Heart left ventricle (tissue), 16 donors: ENCODE measurements at regions not wholly inside any gene's neighbourhood (a gene's known extent, or its start where the extent isn't known, plus 50 kb on each side); places are given as distances from the start of the nearest gene placed in this dataset.

Source experiments
- ATAC-seq, 4 donors: fragments of 200-7000 bp; cut with Tn5 transposase; one replicate each; pipeline ENCODE4 v1.9.1; 2020 to 2022; ENCODE audit warnings: moderate library complexity in 4 of 4, mild to moderate bottlenecking in 3 of 4, moderate number of reproducible peaks in 1 of 4
- DNase-seq, 5 donors: peaks; one replicate each; pipeline ENCODE4 v3.0.0-alpha.2; 2020
- H3K27ac ChIP-seq, 12 donors: fragments of 200-600 bp; sonication (generic) in 4 of 12; one replicate each; pipeline versions ENCODE4 v1.5.0 to v1.8.0; 2016 to 2022; ENCODE audit warnings: mild to moderate bottlenecking in 2 of 12
- H3K27me3 ChIP-seq, 9 donors: fragments of 200-600 bp; sonication (generic) in 2 of 9; one replicate each; pipeline versions ENCODE4 v1.5.1 to v1.8.0; 2016 to 2022; ENCODE audit warnings: mild to moderate bottlenecking in 3 of 9
- H3K36me3 ChIP-seq, 9 donors: fragments of 200-600 bp; sonication (generic) in 2 of 9; one replicate each; pipeline versions ENCODE4 v1.5.0 to v1.8.0; 2018 to 2022; ENCODE audit warnings: mild to moderate bottlenecking in 2 of 9
- H3K4me1 ChIP-seq, 12 donors: fragments of 200-600 bp; sonication (generic) in 4 of 12; one replicate each; pipeline versions ENCODE4 v1.5.0 to v1.8.0; 2016 to 2022; ENCODE audit warnings: mild to moderate bottlenecking in 3 of 12
- H3K4me3 ChIP-seq, 12 donors: fragments of 200-600 bp; sonication (generic) in 4 of 12; one replicate each; pipeline versions ENCODE4 v1.5.0 to v1.8.0; 2017 to 2022; ENCODE audit warnings: mild to moderate bottlenecking in 9 of 12, moderate library complexity in 4 of 12
- H3K9me3 ChIP-seq, 12 donors: fragments of 200-600 bp; sonication (generic) in 4 of 12; one replicate each; pipeline versions ENCODE4 v1.5.0 to v1.8.0; 2016 to 2022; ENCODE audit warnings: mild to moderate bottlenecking in 1 of 12
- CTCF ChIP-seq, 12 donors: fragments of 200-600 bp; sonication (generic) in 4 of 12; IDR thresholded peaks; one replicate each; pipeline versions ENCODE4 v1.5.0 to v1.8.0; 2018 to 2022; ENCODE audit warnings: antibody characterized with exemption in 12 of 12, mild to moderate bottlenecking in 5 of 12
- POLR2A ChIP-seq, 2 donors: fragments of 450-650 bp; IDR thresholded peaks; one replicate each; pipeline ENCODE4 v1.6.1; 2017; ENCODE audit warnings: antibody characterized with exemption in 2 of 2, mild to moderate bottlenecking in 2 of 2, moderate library complexity in 2 of 2
- WGBS, 4 donors: extraction: QIAGEN DNeasy Blood & Tissue Kit in 2 of 4; methylation state at CpG; one replicate each; pipeline versions ENCODE4 v1.1.5 to v1.1.7; 2013 to 2018; 5-methylcytosine and 5-hydroxymethylcytosine counted together
- intact Hi-C, 10 donors: fragments of 100-400 bp; cut with DNase I; formaldehyde crosslinking; loops; one replicate each; pipeline versions ENCODE4 v1.11.1 to v1.14.2; 2022
- donor health status: ischemic (EF 13 %, LVEDD 7.1; RV severe dilation, severe dysfunction).
- donor health status: healthy with polysubstance abuse.
- donor health status: DM: no; HTN: yes; CAD: no.
- donor health status: DM: no; HTN: no; CAD: no.
- donor health status: ischemic (EF 25% LVEDD 6.9; RV normal size, moderate dysfunction).
- donor health status: ischemic (EF 25% LVEDD 5.7; RV mildly dilated, moderate dysfunction).
- donor health status: healthy.
- donor health status: DM: yes; HTN: yes; CAD: no.
- donor health status: ischemic (EF 35%, LVEDD 5.7; RV mildly dilated, moderate dysfunction).
- donor health status: nonischemic (EF 11% LVEDD 7.7; RV severe dilation, severe dysfunction).
- donor health status: DM: yes; HTN: yes; CAD: no.
- donor health status: PGD.
- donor health status: ischemic (EF 29% LVEDD 5.4; RV normal size, mild dysfunction).
- donor health status: nonischemic (EF 23%, LVEDD 6.1; RV moderate dilation, normal function).

- no peak for TF ChIP-seq POLR2A (IDR thresholded peaks at IDR 0.05)
- TF ChIP-seq CTCF (IDR thresholded peaks at IDR 0.05) = no peak
- Histone ChIP-seq H3K4me3 (no peak overlapping the region), H3K36me3 (no peaks in the 10 kb centered on the region), H3K4me1 (peaks cover 0 to 3% (median 0%) of the 10 kb centered on the region in 12 donors), H3K9me3 (no peaks in the 10 kb centered on the region), H3K27me3 (no peaks in the 10 kb centered on the region), H3K27ac (no peak overlapping the region)
- no peak for ATAC-seq
- intact Hi-C loops = no loop called here
- WGBS, 4 donors = 61 to 74% (median 63%) methylated on average over 3 of the region's 3 CpGs
- DNase-seq = no peak
Observed at GRCh38 chr18:65995206-65995605, 244.4 kb downstream of the CDH7 start.

GRCh38 chr18:65994302-65994701 lies 243.5 kb downstream of the CDH7 start:
- intact Hi-C loops = no loop called here
- Histone ChIP-seq H3K27me3 (no peaks in the 10 kb centered on the region), H3K4me3 (no peak overlapping the region), H3K36me3 (no peaks in the 10 kb centered on the region), H3K4me1 (peaks cover 0 to 3% (median 0%) of the 10 kb centered on the region in 12 donors), H3K27ac (no peak overlapping the region), H3K9me3 (no peaks in the 10 kb centered on the region)
- DNase-seq (no peak), ATAC-seq (no peak)
- no peak for TF ChIP-seq CTCF (IDR thresholded peaks at IDR 0.05)
- TF ChIP-seq POLR2A (IDR thresholded peaks at IDR 0.05) = no peak
- WGBS, 4 donors = 34 to 41% (median 38%) methylated on average over 2 of the region's 2 CpGs

- Histone ChIP-seq H3K4me3 (no peak overlapping the region), H3K36me3 (no peaks in the 10 kb centered on the region), H3K9me3 (no peaks in the 10 kb centered on the region), H3K27me3 (no peaks in the 10 kb centered on the region), H3K27ac (no peak overlapping the region), H3K4me1 (peaks cover 0 to 3% (median 0%) of the 10 kb centered on the region in 12 donors)
- 65 to 76% (median 73%) methylated on average over 3 of the region's 3 CpGs for WGBS, 4 donors
- TF ChIP-seq POLR2A (IDR thresholded peaks at IDR 0.05) (no peak), CTCF (IDR thresholded peaks at IDR 0.05) (no peak)
- no peak for DNase-seq
- intact Hi-C loops = no loop called here
- no peak for ATAC-seq
Observed at GRCh38 chr18:65990944-65991708, 240.3 kb downstream of the CDH7 start.

GRCh38 chr18:65990174-65990690 lies 239.4 kb downstream of the CDH7 start:
- no peaks in the 10 kb centered on the region for H3K9me3 ChIP-seq
- H3K27me3 ChIP-seq = no peaks in the 10 kb centered on the region
- intact Hi-C loops = no loop called here
- no peak for DNase-seq
- TF ChIP-seq CTCF (IDR thresholded peaks at IDR 0.05) (no peak), POLR2A (IDR thresholded peaks at IDR 0.05) (no peak)
- 78 to 87% (median 85%) methylated on average over 2 of the region's 2 CpGs for WGBS, 4 donors
- no peak overlapping the region for H3K4me3 ChIP-seq
- no peaks in the 10 kb centered on the region for H3K36me3 ChIP-seq
- H3K4me1 ChIP-seq = peaks cover 0 to 3% (median 0%) of the 10 kb centered on the region in 12 donors
- no peak overlapping the region for H3K27ac ChIP-seq
- no peak for ATAC-seq
